Neural cell (in vitro differentiated cells): ENCODE measurements at regions not wholly inside any gene's neighbourhood (a gene's known extent, or its start where the extent isn't known, plus 50 kb on each side); places are given as distances from the start of the nearest gene placed in this dataset.

ENCODE experiments used
- H2AFZ ChIP-seq: fragments of 200-600, 300-800 bp; sonication (generic), shearing (Covaris generic); 2 replicates; pipeline ENCODE4 v1.6.0; 2014; ENCODE audit warnings: low read depth, mild to moderate bottlenecking, antibody characterized with exemption, low read length, moderate library complexity
- H3F3A ChIP-seq: fragments of 200-600 bp; shearing (Covaris generic); 2 replicates; pipeline ENCODE4 v1.6.1; 2016; ENCODE audit warnings: mild to moderate bottlenecking, moderate library complexity, mixed read lengths, antibody characterized with exemption, low read length; ENCODE audit not compliant: insufficient read depth, poor library complexity, severe bottlenecking
- H3K27ac ChIP-seq: fragments of 200-600, 300-800 bp; sonication (generic), shearing (Covaris generic); 2 replicates; pipeline ENCODE4 v1.5.1; 2014; ENCODE audit warnings: mild to moderate bottlenecking, low read length, moderate library complexity
- H3K27me3 ChIP-seq: fragments of 300-800, 200-600 bp; sonication (generic), shearing (Covaris generic); 2 replicates; pipeline ENCODE4 v1.6.0; 2014; ENCODE audit warnings: mild to moderate bottlenecking, low read depth, low read length, moderate library complexity; ENCODE audit not compliant: insufficient read depth
- H3K36me3 ChIP-seq: fragments of 300-800, 200-600 bp; sonication (generic), shearing (Covaris generic); 2 replicates; pipeline ENCODE4 v1.5.1; 2014; ENCODE audit warnings: mild to moderate bottlenecking, antibody characterized with exemption, low read length, moderate library complexity; ENCODE audit not compliant: insufficient read depth
- H3K4me2 ChIP-seq: fragments of 300-800, 200-600 bp; sonication (generic), shearing (Covaris generic); 2 replicates; pipeline ENCODE4 v1.6.0; 2014; ENCODE audit warnings: mild to moderate bottlenecking, low read length
- H3K4me3 ChIP-seq: fragments of 300-800, 200-600 bp; sonication (generic), shearing (Covaris generic); 2 replicates; pipeline ENCODE4 v1.5.1; 2014; ENCODE audit warnings: mild to moderate bottlenecking, low read length, moderate library complexity
- H3K79me2 ChIP-seq: fragments of 200-600 bp; shearing (Covaris generic); replicated peaks from 2 replicates; pipeline ENCODE4 v1.6.0; 2014; ENCODE audit warnings: mild to moderate bottlenecking, low read length, moderate library complexity; ENCODE audit not compliant: insufficient read depth
- H3K9ac ChIP-seq: fragments of 300-800, 200-600 bp; sonication (generic), shearing (Covaris generic); 2 replicates; pipeline ENCODE4 v1.6.1; 2016; ENCODE audit warnings: mild to moderate bottlenecking, low read length, mixed read lengths
- H3K9me2 ChIP-seq: fragments of 200-600 bp; shearing (Covaris generic); 2 replicates; pipeline ENCODE4 v1.6.1; 2016; ENCODE audit warnings: mild to moderate bottlenecking, low read length, mixed read lengths; ENCODE audit not compliant: insufficient read depth
- H3K9me3 ChIP-seq: fragments of 200-600, 300-800 bp; sonication (generic), shearing (Covaris generic); 2 replicates; pipeline ENCODE4 v1.6.1; 2016; ENCODE audit warnings: mild to moderate bottlenecking, mixed run types, low read length, moderate library complexity, mixed read lengths
- H4K20me1 ChIP-seq: fragments of 200-600 bp; shearing (Covaris generic); 2 replicates; pipeline ENCODE4 v1.6.1; 2016; ENCODE audit warnings: mild to moderate bottlenecking, mixed run types; ENCODE audit not compliant: insufficient read depth
- EP300 ChIP-seq: fragments of 450-650 bp; conservative IDR thresholded peaks from 2 replicates; pipeline ENCODE4 v1.6.1; 2014; ENCODE audit warnings: antibody characterized with exemption, mild to moderate bottlenecking, moderate library complexity; ENCODE audit not compliant: poor library complexity, severe bottlenecking
- EZH2 ChIP-seq: fragments of 200-600, 300-800 bp; shearing (Covaris generic), sonication (generic); IDR thresholded peaks from 2 replicates; pipeline ENCODE4 v1.6.1; 2014; ENCODE audit warnings: antibody characterized with exemption, low read length, borderline replicate concordance, mild to moderate bottlenecking; ENCODE audit not compliant: insufficient read depth, poor library complexity, severe bottlenecking
- MXI1 ChIP-seq: fragments of 450-650 bp; conservative IDR thresholded peaks from 2 replicates; pipeline ENCODE4 v1.6.1; 2014; ENCODE audit warnings: antibody characterized with exemption, mild to moderate bottlenecking; ENCODE audit not compliant: poor library complexity, severe bottlenecking
- POLR2AphosphoS5 ChIP-seq: IDR thresholded peaks from 2 replicates; pipeline ENCODE4 v1.6.1; 2012
- RAD21 ChIP-seq: fragments of 450-650 bp; conservative IDR thresholded peaks from 2 replicates; pipeline ENCODE4 v1.6.1; 2014; ENCODE audit warnings: antibody characterized with exemption, mild to moderate bottlenecking, moderate library complexity
- SMC3 ChIP-seq: fragments of 450-650 bp; conservative IDR thresholded peaks from 2 replicates; pipeline ENCODE4 v1.6.1; 2014; ENCODE audit warnings: antibody characterized with exemption, mild to moderate bottlenecking, moderate library complexity; ENCODE audit not compliant: poor library complexity
- TAF1 ChIP-seq: IDR thresholded peaks from 2 replicates; pipeline ENCODE4 v1.6.1; 2012; ENCODE audit warnings: low read depth
- TF ChIP-seq, protein P1 (sequence below): fragments of 450-650 bp; IDR thresholded peaks from 2 replicates; pipeline ENCODE4 v1.5.1; 2014; ENCODE audit warnings: antibody characterized with exemption, mild to moderate bottlenecking, moderate library complexity; ENCODE audit not compliant: poor library complexity, severe bottlenecking
- TF ChIP-seq, protein P2 (sequence below): IDR thresholded peaks from 2 replicates; pipeline ENCODE4 v1.6.1; 2012; ENCODE audit warnings: borderline replicate concordance

DNA sequence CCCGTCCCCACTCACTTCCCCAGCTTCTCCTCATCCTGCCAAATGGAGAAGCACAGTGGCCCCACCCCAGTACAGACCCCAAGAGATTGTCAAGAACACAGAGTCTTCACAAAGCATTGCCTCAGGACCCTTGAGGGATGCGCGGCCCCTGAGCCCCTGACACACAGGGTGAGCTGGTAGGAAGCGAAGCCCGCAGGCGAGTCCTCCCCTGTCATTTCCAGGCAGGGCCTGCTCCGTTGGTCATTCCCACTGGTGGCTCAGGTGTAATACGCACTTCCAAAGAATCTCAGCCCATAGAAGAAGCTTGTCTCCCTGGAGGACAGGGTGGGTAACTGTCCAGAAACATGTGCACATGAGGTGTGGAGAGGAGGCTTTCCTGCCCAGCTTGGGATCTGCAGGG is 404.2 kb downstream of the THBS2 start:
- TF ChIP-seq TAF1 (no peak), SMC3 (no peak), RAD21 (no peak), MXI1 (no peak), EP300 (no peak), EZH2 (no peak), POLR2AphosphoS5 (no peak)
- TF ChIP-seq, protein P1, sequence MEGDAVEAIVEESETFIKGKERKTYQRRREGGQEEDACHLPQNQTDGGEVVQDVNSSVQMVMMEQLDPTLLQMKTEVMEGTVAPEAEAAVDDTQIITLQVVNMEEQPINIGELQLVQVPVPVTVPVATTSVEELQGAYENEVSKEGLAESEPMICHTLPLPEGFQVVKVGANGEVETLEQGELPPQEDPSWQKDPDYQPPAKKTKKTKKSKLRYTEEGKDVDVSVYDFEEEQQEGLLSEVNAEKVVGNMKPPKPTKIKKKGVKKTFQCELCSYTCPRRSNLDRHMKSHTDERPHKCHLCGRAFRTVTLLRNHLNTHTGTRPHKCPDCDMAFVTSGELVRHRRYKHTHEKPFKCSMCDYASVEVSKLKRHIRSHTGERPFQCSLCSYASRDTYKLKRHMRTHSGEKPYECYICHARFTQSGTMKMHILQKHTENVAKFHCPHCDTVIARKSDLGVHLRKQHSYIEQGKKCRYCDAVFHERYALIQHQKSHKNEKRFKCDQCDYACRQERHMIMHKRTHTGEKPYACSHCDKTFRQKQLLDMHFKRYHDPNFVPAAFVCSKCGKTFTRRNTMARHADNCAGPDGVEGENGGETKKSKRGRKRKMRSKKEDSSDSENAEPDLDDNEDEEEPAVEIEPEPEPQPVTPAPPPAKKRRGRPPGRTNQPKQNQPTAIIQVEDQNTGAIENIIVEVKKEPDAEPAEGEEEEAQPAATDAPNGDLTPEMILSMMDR = no peak
- TF ChIP-seq, protein P2, sequence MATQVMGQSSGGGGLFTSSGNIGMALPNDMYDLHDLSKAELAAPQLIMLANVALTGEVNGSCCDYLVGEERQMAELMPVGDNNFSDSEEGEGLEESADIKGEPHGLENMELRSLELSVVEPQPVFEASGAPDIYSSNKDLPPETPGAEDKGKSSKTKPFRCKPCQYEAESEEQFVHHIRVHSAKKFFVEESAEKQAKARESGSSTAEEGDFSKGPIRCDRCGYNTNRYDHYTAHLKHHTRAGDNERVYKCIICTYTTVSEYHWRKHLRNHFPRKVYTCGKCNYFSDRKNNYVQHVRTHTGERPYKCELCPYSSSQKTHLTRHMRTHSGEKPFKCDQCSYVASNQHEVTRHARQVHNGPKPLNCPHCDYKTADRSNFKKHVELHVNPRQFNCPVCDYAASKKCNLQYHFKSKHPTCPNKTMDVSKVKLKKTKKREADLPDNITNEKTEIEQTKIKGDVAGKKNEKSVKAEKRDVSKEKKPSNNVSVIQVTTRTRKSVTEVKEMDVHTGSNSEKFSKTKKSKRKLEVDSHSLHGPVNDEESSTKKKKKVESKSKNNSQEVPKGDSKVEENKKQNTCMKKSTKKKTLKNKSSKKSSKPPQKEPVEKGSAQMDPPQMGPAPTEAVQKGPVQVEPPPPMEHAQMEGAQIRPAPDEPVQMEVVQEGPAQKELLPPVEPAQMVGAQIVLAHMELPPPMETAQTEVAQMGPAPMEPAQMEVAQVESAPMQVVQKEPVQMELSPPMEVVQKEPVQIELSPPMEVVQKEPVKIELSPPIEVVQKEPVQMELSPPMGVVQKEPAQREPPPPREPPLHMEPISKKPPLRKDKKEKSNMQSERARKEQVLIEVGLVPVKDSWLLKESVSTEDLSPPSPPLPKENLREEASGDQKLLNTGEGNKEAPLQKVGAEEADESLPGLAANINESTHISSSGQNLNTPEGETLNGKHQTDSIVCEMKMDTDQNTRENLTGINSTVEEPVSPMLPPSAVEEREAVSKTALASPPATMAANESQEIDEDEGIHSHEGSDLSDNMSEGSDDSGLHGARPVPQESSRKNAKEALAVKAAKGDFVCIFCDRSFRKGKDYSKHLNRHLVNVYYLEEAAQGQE = no peak
- H3K27me3 ChIP-seq = no peaks in the 10 kb centered on the region
- H3K27ac ChIP-seq = no peak overlapping the region
- no peak overlapping the region for H3K9ac ChIP-seq
- no peak overlapping the region for H3K4me2 ChIP-seq
- H3K9me3 ChIP-seq = no peaks in the 10 kb centered on the region
- no peaks in the 10 kb centered on the region for H3K9me2 ChIP-seq
- no peak overlapping the region for H3K4me3 ChIP-seq
- H3K36me3 ChIP-seq = no peaks in the 10 kb centered on the region
- H2AFZ ChIP-seq = no peak overlapping the region
- H3K79me2 ChIP-seq = no peaks in the 10 kb centered on the region
- no peaks in the 10 kb centered on the region for H3F3A ChIP-seq
- no peaks in the 10 kb centered on the region for H4K20me1 ChIP-seq

DNA sequence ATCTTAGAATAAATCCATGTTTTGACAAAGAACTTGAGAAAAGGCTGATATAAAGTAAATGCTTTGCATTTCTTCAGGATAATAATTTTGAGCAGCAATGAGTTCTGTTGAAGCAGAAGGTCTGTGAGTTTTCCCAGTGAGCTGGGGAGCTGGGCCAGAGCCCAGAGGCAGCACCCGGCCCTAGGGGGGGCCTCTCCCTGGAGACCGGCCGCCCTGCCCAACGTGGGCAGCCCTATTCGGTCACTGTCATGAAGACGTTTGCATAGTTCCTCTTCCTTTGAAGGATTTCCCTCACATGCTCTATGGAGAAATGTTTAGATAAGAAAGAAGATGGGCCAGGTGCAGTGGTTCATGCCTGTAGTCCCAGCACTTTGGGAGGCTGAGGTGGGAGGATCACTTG is 404.8 kb downstream of the THBS2 start:
- Histone ChIP-seq H3K4me2 (no peak overlapping the region), H2AFZ (no peak overlapping the region), H3K9me3 (no peaks in the 10 kb centered on the region), H3K9me2 (no peaks in the 10 kb centered on the region), H3K9ac (no peak overlapping the region), H3K27me3 (no peaks in the 10 kb centered on the region), H3K36me3 (no peaks in the 10 kb centered on the region), H3F3A (no peaks in the 10 kb centered on the region), H3K27ac (no peak overlapping the region), H3K4me3 (no peak overlapping the region), H4K20me1 (no peaks in the 10 kb centered on the region), H3K79me2 (no peaks in the 10 kb centered on the region)
- TF ChIP-seq POLR2AphosphoS5 = no peak
- TF ChIP-seq EZH2 = no peak
- TF ChIP-seq MXI1 = no peak
- no peak for TF ChIP-seq TAF1
- TF ChIP-seq RAD21 = no peak
